SK-N-MC (cell line): ENCODE measurements at regions not wholly inside any gene's neighbourhood (a gene's known extent, or its start where the extent isn't known, plus 50 kb on each side); places are given as distances from the start of the nearest gene placed in this dataset.

ENCODE experiments used
- DNase-seq: peaks from one replicate; pipeline ENCODE4 v3.0.0-alpha.2; 2011; ENCODE audit warnings: low read depth, low spot score
- H3K27ac ChIP-seq: fragments of 200-600 bp; sonication (generic); 2 replicates; pipeline ENCODE4 v1.5.1; 2016; ENCODE audit warnings: mixed run types
- H3K36me3 ChIP-seq: fragments of 200-600 bp; sonication (generic); 2 replicates; pipeline ENCODE4 v1.6.1; 2017; ENCODE audit warnings: antibody characterized with exemption, low read length, mixed read lengths; ENCODE audit not compliant: insufficient read depth
- H3K4me3 ChIP-seq: fragments of 200-600 bp; sonication (generic); 2 replicates; pipeline ENCODE4 v1.5.1; 2016
- H3K9ac ChIP-seq: fragments of 200-600 bp; sonication (generic); 2 replicates; pipeline ENCODE4 v1.8.0; 2017; ENCODE audit warnings: mixed run types, mixed read lengths; ENCODE audit not compliant: insufficient read length
- H3K9me3 ChIP-seq: fragments of 200-600 bp; sonication (generic); 2 replicates; pipeline ENCODE4 v1.6.1; 2017; ENCODE audit warnings: low read depth, mild to moderate bottlenecking, antibody characterized with exemption, low read length, moderate library complexity, mixed read lengths
- EZH2 ChIP-seq: fragments of 200-600 bp; sonication (generic); IDR thresholded peaks from one replicate; pipeline ENCODE4 v1.6.1; 2017; ENCODE audit warnings: antibody characterized with exemption
- FOXP2 ChIP-seq: optimal IDR thresholded peaks from 2 replicates; pipeline ENCODE3; 2011; ENCODE audit warnings: mild to moderate bottlenecking, moderate library complexity; ENCODE audit not compliant: insufficient read depth; ENCODE audit errors: extremely low read length, control extremely low read depth
- POLR2AphosphoS5 ChIP-seq: IDR thresholded peaks from 2 replicates; pipeline ENCODE4 v1.6.1; 2012; ENCODE audit warnings: mild to moderate bottlenecking, low read depth, low read length, borderline replicate concordance

- no peak for TF ChIP-seq FOXP2
- no peak for TF ChIP-seq POLR2AphosphoS5
- no peak for TF ChIP-seq EZH2
- H3K36me3 ChIP-seq: no peaks in the 10 kb centered on the region
- no peak overlapping the region for H3K27ac ChIP-seq
- no peaks in the 10 kb centered on the region for H3K9me3 ChIP-seq
- no peak for DNase-seq
- H3K4me3 ChIP-seq: no peak overlapping the region
- no peak overlapping the region for H3K9ac ChIP-seq
Measured at GRCh38 chr1:29752141-29752540, 515.8 kb downstream of the PTPRU start.

- Histone ChIP-seq H3K27ac (no peak overlapping the region), H3K9ac (no peak overlapping the region), H3K36me3 (no peaks in the 10 kb centered on the region), H3K4me3 (no peak overlapping the region), H3K9me3 (no peaks in the 10 kb centered on the region)
- no peak for TF ChIP-seq FOXP2
- TF ChIP-seq POLR2AphosphoS5: no peak
- no peak for TF ChIP-seq EZH2
- DNase-seq: no peak
Measured at GRCh38 chr1:29749024-29749945, 513.0 kb downstream of the PTPRU start.

- Histone ChIP-seq H3K9me3 (no peaks in the 10 kb centered on the region), H3K4me3 (no peak overlapping the region), H3K36me3 (no peaks in the 10 kb centered on the region), H3K9ac (no peak overlapping the region), H3K27ac (no peak overlapping the region)
- no peak for DNase-seq
- TF ChIP-seq FOXP2: no peak
- no peak for TF ChIP-seq EZH2
- TF ChIP-seq POLR2AphosphoS5: no peak
Measured at GRCh38 chr1:29747196-29747595, 510.9 kb downstream of the PTPRU start.

GRCh38 chr1:29746076-29746665 is 509.8 kb downstream of the PTPRU start:
- Histone ChIP-seq H3K27ac (no peak overlapping the region), H3K36me3 (no peaks in the 10 kb centered on the region), H3K4me3 (no peak overlapping the region), H3K9ac (no peak overlapping the region), H3K9me3 (no peaks in the 10 kb centered on the region)
- TF ChIP-seq EZH2 (no peak), FOXP2 (no peak), POLR2AphosphoS5 (no peak)
- DNase-seq: no peak

GRCh38 chr1:29744684-29745490 is 508.6 kb downstream of the PTPRU start:
- no peak for DNase-seq
- TF ChIP-seq EZH2 (no peak), POLR2AphosphoS5 (no peak), FOXP2 (no peak)
- Histone ChIP-seq H3K36me3 (no peaks in the 10 kb centered on the region), H3K4me3 (no peak overlapping the region), H3K27ac (no peak overlapping the region), H3K9ac (no peak overlapping the region), H3K9me3 (no peaks in the 10 kb centered on the region)

GRCh38 chr1:29743931-29744330 is 507.6 kb downstream of the PTPRU start:
- Histone ChIP-seq H3K36me3 (no peaks in the 10 kb centered on the region), H3K27ac (no peak overlapping the region)
- no peak for DNase-seq

GRCh38 chr1:29743264-29743663 is 506.9 kb downstream of the PTPRU start:
- H3K9me3 ChIP-seq: no peaks in the 10 kb centered on the region
- H3K9ac ChIP-seq: no peak overlapping the region
- no peak overlapping the region for H3K27ac ChIP-seq
- no peaks in the 10 kb centered on the region for H3K36me3 ChIP-seq
- TF ChIP-seq EZH2: no peak
- TF ChIP-seq POLR2AphosphoS5: no peak
- no peak for TF ChIP-seq FOXP2
- H3K4me3 ChIP-seq: no peak overlapping the region
- no peak for DNase-seq

More at GRCh38 chr1:29743931-29744330, 507.6 kb downstream of the PTPRU start:
- TF ChIP-seq POLR2AphosphoS5: no peak
- TF ChIP-seq EZH2: no peak
- TF ChIP-seq FOXP2: no peak
- no peak overlapping the region for H3K9ac ChIP-seq
- no peaks in the 10 kb centered on the region for H3K9me3 ChIP-seq
- no peak overlapping the region for H3K4me3 ChIP-seq

- no peak overlapping the region for H3K27ac ChIP-seq
- DNase-seq: no peak
- TF ChIP-seq POLR2AphosphoS5 (no peak), EZH2 (no peak)
- no peak overlapping the region for H3K4me3 ChIP-seq
- H3K9ac ChIP-seq: no peak overlapping the region
- H3K9me3 ChIP-seq: no peaks in the 10 kb centered on the region
- H3K36me3 ChIP-seq: no peaks in the 10 kb centered on the region
Measured at GRCh38 chr1:29739176-29739575, 502.9 kb downstream of the PTPRU start.

- no peak overlapping the region for H3K4me3 ChIP-seq
- peak; percentile 14 for DNase-seq
- H3K27ac ChIP-seq: no peak overlapping the region
- H3K9ac ChIP-seq: no peak overlapping the region
- no peaks in the 10 kb centered on the region for H3K36me3 ChIP-seq
- no peak for TF ChIP-seq POLR2AphosphoS5
- no peaks in the 10 kb centered on the region for H3K9me3 ChIP-seq
Measured at GRCh38 chr1:29736582-29737188, 500.4 kb downstream of the PTPRU start.
